SKM-1 (cell line): ENCODE measurements at regions not wholly inside any gene's neighbourhood (a gene's known extent, or its start where the extent isn't known, plus 50 kb on each side); places are given as distances from the start of the nearest gene placed in this dataset.
A peak's percentile ranks its signal among the peaks of the same experiment; 100 is the strongest.
"Not testable (repeated sequence)": the region's sequence is repeated elsewhere in the genome, so short reads cannot be mapped to it uniquely, and the experiment has no call there.

Experiments used
- DNase-seq: peaks from one replicate; lab custom pipeline; 2025; ENCODE audit not compliant: unreplicated experiment; lab: John Stamatoyannopoulos, UW

DNA sequence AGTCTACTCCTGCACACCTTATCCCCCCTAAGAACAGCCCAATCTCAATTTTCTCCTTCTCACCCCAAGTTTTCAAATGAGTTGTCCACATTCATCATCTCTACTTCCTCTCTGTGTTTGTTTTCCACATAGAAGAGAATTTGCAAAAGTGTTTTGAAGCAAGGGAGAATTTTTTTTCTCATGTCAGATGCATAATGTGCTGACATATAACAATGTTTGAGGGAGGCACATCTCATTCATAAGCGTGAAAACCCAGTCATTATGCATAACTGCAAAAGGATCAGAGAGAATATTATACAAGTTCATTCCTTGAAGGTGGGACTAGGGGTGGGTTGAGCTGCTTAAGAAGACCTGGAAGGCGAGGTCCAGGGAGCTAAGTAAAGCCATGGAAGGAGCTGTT is 80.8 kb upstream of the SLC1A4 start:
- no peak for DNase-seq

GRCh38 chr2:64910523-64910922 is 78.7 kb upstream of the SLC1A4 start:
- DNase-seq, result no peak

DNA sequence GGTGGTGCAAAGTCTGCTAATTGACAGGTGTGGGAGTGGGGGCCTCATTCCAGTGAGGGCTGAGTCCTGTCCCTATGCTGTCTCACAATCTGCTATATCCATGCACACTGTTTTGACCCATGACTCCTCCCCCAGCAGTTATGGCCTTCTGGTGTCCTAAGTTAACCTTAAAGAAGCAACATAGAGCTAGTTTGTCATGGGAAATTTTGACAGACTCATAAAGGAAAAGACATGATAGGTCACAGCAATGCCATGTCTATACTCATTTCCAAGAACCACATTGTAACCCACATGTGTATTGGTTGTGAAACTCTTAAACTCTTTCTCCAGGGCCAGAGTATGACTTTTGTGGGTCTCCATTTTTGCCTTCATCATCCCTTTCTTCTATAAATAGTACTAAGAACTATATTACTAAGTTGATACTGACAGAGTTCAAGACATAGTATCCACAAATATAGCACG is 78.2 kb upstream of the SLC1A4 start:
- DNase-seq, result no peak

GRCh38 chr2:64913357-64913869 is 75.8 kb upstream of the SLC1A4 start:
- no peak for DNase-seq

GRCh38 chr2:64914247-64914646 is 75.0 kb upstream of the SLC1A4 start:
- DNase-seq, result no peak

- DNase-seq, result peak; percentile 28
Observed at GRCh38 chr2:64914735-64915509, 74.3 kb upstream of the SLC1A4 start.

- DNase-seq, result no peak
Observed at GRCh38 chr2:64915510-64915900, 73.7 kb upstream of the SLC1A4 start.

GRCh38 chr2:64918220-64918886 is 70.8 kb upstream of the SLC1A4 start:
- no peak for DNase-seq

GRCh38 chr2:64919261-64919660 is 69.9 kb upstream of the SLC1A4 start:
- no peak for DNase-seq

- DNase-seq, result no peak
Observed at GRCh38 chr2:64922482-64923384, 66.5 kb upstream of the SLC1A4 start.

- no peak for DNase-seq
Observed at GRCh38 chr2:64923385-64923710, 65.9 kb upstream of the SLC1A4 start.

DNA sequence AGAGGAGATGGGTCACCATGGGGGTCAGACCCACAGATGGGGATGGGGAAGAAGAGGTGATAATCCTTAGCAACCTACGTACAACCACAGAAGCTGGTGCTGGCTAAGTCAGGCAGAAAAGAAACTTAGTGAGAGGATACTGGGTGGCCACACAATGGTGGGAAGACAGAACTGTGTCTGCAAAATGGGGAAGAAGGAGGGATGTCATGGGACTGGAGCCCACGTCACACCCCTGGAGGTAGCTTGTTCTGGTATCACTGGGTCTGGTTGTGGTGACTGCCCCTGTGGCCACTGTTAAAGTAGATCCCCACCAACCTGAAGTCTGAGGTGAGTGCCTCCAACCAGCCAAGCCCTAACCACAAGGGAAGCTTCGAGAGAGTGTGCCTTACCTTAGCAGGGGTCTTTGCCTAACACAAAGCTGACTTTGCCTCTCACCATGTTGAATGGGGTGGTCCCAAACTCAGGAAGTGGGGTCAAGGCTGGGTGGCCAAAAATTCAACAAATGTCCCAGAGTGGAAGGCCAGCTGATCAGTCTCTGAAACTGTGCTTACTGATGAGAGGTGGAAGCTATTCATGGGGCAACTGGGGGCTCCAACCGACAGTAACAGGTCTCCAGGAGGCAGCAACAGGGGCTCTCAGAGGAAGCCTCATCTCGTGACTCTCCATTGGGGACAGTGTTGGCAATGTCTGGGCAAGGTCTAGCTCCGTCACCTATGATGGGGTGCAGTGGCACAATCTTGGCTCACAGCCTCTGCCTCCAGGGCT is 64.8 kb upstream of the SLC1A4 start:
- no peak for DNase-seq

DNA sequence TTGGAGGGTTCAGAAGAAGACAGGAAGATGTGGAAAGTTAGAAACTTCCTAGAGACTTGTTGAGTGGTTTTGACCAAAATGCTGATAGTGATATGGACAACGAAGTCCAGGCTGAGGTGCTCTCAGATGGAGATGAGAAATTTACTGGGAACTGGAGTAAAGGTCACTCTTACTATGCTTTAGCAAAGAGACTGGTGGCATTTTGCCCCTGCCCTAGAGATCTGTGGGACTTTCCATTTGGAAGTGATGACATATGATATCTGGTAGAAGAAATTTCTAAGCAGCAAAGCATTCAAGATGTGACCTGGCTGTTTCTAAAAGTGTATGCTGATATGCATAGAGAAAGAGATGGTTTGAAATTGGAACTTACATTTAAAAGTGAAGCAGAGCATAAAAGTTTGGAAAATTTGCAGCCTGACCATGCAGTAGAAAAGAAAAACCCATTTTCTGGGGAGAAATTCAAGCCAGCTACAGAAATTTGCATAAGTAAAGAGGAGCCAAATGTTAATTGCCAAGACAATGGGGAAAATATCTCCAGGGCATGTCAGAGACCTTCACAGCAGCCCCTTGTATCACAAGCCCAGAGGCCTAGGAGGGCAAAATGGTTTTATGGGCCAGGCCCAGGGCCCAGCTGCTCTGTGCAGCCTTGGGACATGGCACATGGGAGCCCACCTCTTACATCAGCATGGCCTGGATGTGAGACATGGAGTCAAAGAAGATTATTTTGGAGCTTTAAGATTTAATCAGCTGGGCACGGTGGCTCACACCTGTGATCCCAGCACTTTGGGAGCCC is 63.1 kb upstream of the SLC1A4 start:
- DNase-seq, result not testable (repeated sequence)

GRCh38 chr2:64928813-64929212 is 60.4 kb upstream of the SLC1A4 start:
- DNase-seq, result no peak

DNA sequence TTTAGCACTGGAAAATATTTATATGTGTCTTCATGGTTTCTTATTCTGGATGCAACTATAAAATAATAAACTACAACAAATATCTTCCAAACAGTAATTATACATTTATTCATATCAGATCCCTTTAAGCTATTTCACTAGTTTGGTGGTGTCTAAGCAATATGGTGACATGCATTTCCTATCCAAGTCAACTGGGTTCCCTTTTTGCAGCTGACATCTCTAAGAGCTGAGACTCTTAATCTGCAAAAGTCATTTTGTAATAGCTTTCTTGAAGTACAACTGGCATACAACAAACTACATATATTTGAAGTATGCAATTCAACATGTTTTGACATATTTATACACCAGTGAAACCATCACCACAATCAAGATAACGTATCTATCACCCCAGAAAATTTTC is 59.9 kb upstream of the SLC1A4 start:
- DNase-seq, result no peak

DNA sequence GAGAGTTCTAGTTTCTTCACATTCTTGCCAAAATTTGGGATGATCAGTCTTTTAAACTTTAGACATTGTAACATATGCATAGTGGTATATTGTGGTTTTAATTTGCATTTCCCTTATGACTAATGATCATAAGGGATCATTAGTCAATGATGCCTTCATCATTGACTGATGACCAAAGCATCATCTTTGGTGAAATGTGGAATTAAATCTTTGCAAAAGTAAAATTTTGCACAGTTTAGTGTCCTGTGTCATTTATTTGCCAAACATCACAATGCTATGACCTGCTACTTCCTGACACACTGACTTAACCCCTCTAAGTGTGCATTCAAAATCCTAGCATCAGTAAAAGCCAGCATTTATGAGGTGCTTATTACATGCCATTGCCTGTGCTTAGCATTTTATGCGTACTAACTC is 58.9 kb upstream of the SLC1A4 start:
- no peak for DNase-seq

GRCh38 chr2:64931246-64932115 is 57.7 kb upstream of the SLC1A4 start:
- DNase-seq, result no peak

- DNase-seq, result no peak
Observed at GRCh38 chr2:64932116-64932370, 57.2 kb upstream of the SLC1A4 start.
